Sigmoid colon (tissue), 6 donors: ENCODE measurements at regions not wholly inside any gene's neighbourhood (a gene's known extent, or its start where the extent isn't known, plus 50 kb on each side); places are given as distances from the start of the nearest gene placed in this dataset.
A peak's percentile ranks its signal among the peaks of the same experiment; 100 is the strongest.

Source experiments
- DNase-seq: peaks from one replicate; pipeline ENCODE4 v3.0.0-alpha.2; 2019
- H3K27ac ChIP-seq, 4 donors: fragments of 200-600 bp; sonication (generic); one replicate each; pipeline ENCODE4 v1.5.1; 2016 to 2019; ENCODE audit warnings: mild to moderate bottlenecking in 1 of 4
- H3K27me3 ChIP-seq, 3 donors: fragments of 200-600 bp; sonication (generic); one replicate each; pipeline ENCODE4 v1.5.1; 2019; ENCODE audit warnings: mild to moderate bottlenecking in 1 of 3
- H3K36me3 ChIP-seq, 4 donors: fragments of 200-600 bp; sonication (generic); one replicate each; pipeline ENCODE4 v1.5.1; 2016 to 2019
- H3K4me1 ChIP-seq, 4 donors: fragments of 200-600 bp; sonication (generic); one replicate each; pipeline ENCODE4 v1.5.1; 2017 to 2019
- H3K4me3 ChIP-seq, 4 donors: fragments of 200-600 bp; sonication (generic); one replicate each; pipeline ENCODE4 v1.5.1; 2017 to 2019; ENCODE audit warnings: mild to moderate bottlenecking in 2 of 4, moderate library complexity in 1 of 4
- H3K9me3 ChIP-seq, 4 donors: fragments of 200-600 bp in 3 of 4; sonication (generic) in 3 of 4; one replicate each; pipeline versions ENCODE4 v1.5.1 to v1.6.1; 2013 to 2019
- EP300 ChIP-seq, 4 donors: sonication (generic); formaldehyde crosslinking; IDR thresholded peaks; one replicate each; pipeline ENCODE4 v1.6.1; 2017; ENCODE audit warnings: antibody characterized with exemption in 4 of 4
- POLR2A ChIP-seq, 2 donors: fragments of 450-650 bp; IDR thresholded peaks; one replicate each; pipeline ENCODE4 v1.6.1; 2016; ENCODE audit warnings: antibody characterized with exemption in 2 of 2, mild to moderate bottlenecking in 2 of 2, moderate library complexity in 2 of 2
- POLR2AphosphoS5 ChIP-seq, 4 donors: sonication (generic); formaldehyde crosslinking; IDR thresholded peaks; one replicate each; pipeline ENCODE4 v1.6.1; 2017; ENCODE audit warnings: antibody characterized with exemption in 4 of 4
- WGBS, 2 donors: extraction: QIAGEN DNeasy Blood & Tissue Kit; methylation state at CpG; one replicate each; pipeline ENCODE4 v1.1.7; 2013; 5-methylcytosine and 5-hydroxymethylcytosine counted together
- intact Hi-C: fragments of 100-400 bp; cut with DNase I; formaldehyde crosslinking; loops from one replicate; pipeline ENCODE4 v1.15.1; 2023
- TF ChIP-seq, protein P1 (sequence below), 4 experiments: fragments of 450-650 bp in 3 of 4; fragments of 200-600 bp in 1 of 4; IDR thresholded peaks; one replicate each; pipeline ENCODE4 v1.5.1; 2016 to 2019; ENCODE audit warnings: antibody characterized with exemption in 4 of 4, mild to moderate bottlenecking in 3 of 4, moderate library complexity in 2 of 4
- donor health status: healthy with polysubstance abuse.
- donor health status: healthy.

- H3K4me1 ChIP-seq = peaks cover 0 to 73% (median 59%) of the 10 kb centered on the region in 4 donors
- intact Hi-C loops = loop anchor here (5.0 to 10.0 kb wide), 5 partner anchors 171 to 714 kb away; partner anchors contain the start of gene DUSP10
- no peaks in the 10 kb centered on the region for H3K9me3 ChIP-seq
- DNase-seq = no peak
- no peaks in the 10 kb centered on the region for H3K36me3 ChIP-seq
- no peak overlapping the region for H3K4me3 ChIP-seq
- TF ChIP-seq POLR2A (IDR thresholded peaks at IDR 0.05) (no peak), POLR2AphosphoS5 (IDR thresholded peaks at IDR 0.05) (peak; percentile 3 to 43 (median 18))
- H3K27me3 ChIP-seq = no peaks in the 10 kb centered on the region
- 72 to 78% methylated on average over 3 of the region's 3 CpGs for WGBS, 2 donors
- peak overlapping the region in 3 of 4 donors; percentile 59 to 78 (median 74) for H3K27ac ChIP-seq
Measured at GRCh38 chr1:221030990-221031389, 151.7 kb downstream of the HLX start.

DNA sequence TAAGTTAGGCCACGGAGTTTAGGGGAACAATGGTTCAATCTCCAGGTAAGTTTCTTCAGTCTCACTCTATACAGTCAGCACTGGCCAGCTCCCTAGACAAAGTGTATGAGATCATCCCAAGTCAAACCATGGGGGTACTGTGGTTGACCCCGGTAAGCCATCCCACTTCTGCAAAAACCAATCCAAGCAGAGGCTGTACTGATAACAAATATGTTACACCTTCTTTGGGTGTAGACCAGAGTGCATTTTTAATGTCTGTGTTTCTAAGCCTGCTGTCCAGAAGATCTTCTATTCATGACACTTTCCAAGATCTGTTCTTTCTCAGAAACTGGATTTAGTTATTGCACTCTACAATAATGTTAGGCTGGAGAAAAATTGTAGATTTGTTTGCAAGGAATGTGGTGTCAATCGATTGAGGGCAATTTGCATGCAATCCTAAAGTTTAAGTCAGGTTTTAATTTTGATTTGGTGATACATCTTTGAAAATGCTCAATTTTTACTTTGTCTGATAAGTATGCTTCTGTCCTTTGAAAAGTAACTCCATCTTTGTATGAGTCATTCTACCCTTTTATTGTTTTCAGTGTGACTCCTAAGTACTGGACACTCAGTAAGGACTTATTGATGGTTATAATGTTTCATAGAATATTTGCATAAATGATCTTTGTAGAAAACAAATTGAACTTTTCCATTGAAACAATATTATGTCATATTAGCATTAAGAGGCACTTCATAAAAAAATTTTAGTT lies 152.4 kb downstream of the HLX start:
- intact Hi-C loops = loop anchor here (2.0 to 10.0 kb wide), 6 partner anchors 145 to 713 kb away; partner anchors contain the start of gene DUSP10

GRCh38 chr1:221032204-221032585 lies 153.0 kb downstream of the HLX start:
- no peaks in the 10 kb centered on the region for H3K9me3 ChIP-seq
- DNase-seq = no peak
- no peak overlapping the region for H3K4me3 ChIP-seq
- TF ChIP-seq EP300 (IDR thresholded peaks at IDR 0.05) = no peak
- TF ChIP-seq POLR2A (IDR thresholded peaks at IDR 0.05) = no peak
- no peak for TF ChIP-seq POLR2AphosphoS5 (IDR thresholded peaks at IDR 0.05)
- TF ChIP-seq, protein P1, sequence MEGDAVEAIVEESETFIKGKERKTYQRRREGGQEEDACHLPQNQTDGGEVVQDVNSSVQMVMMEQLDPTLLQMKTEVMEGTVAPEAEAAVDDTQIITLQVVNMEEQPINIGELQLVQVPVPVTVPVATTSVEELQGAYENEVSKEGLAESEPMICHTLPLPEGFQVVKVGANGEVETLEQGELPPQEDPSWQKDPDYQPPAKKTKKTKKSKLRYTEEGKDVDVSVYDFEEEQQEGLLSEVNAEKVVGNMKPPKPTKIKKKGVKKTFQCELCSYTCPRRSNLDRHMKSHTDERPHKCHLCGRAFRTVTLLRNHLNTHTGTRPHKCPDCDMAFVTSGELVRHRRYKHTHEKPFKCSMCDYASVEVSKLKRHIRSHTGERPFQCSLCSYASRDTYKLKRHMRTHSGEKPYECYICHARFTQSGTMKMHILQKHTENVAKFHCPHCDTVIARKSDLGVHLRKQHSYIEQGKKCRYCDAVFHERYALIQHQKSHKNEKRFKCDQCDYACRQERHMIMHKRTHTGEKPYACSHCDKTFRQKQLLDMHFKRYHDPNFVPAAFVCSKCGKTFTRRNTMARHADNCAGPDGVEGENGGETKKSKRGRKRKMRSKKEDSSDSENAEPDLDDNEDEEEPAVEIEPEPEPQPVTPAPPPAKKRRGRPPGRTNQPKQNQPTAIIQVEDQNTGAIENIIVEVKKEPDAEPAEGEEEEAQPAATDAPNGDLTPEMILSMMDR (IDR thresholded peaks at IDR 0.05) = no peak
- intact Hi-C loops = loop anchor here (2.0 to 10.0 kb wide), 6 partner anchors 145 to 713 kb away; partner anchors contain the start of gene DUSP10
- H3K27ac ChIP-seq = peak overlapping the region in 3 of 4 donors; percentile 59 to 78 (median 74)
- H3K36me3 ChIP-seq = no peaks in the 10 kb centered on the region
- H3K4me1 ChIP-seq = peaks cover 0 to 71% (median 57%) of the 10 kb centered on the region in 4 donors
- no peaks in the 10 kb centered on the region for H3K27me3 ChIP-seq

More for the DNA sequence above, 152.4 kb downstream of the HLX start:
- H3K36me3 ChIP-seq = no peaks in the 10 kb centered on the region
- no peak for DNase-seq
- no peak overlapping the region for H3K4me3 ChIP-seq
- H3K4me1 ChIP-seq = peaks cover 0 to 71% (median 57%) of the 10 kb centered on the region in 4 donors
- 82 to 88% methylated on average over 3 of the region's 3 CpGs for WGBS, 2 donors
- H3K27me3 ChIP-seq = no peaks in the 10 kb centered on the region
- peak; percentile 26 to 69 (median 46) for TF ChIP-seq POLR2AphosphoS5 (IDR thresholded peaks at IDR 0.05)
- peak in 1 of 4 donors; percentile 2 for TF ChIP-seq EP300 (IDR thresholded peaks at IDR 0.05)
- TF ChIP-seq, protein P1 (IDR thresholded peaks at IDR 0.05) = no peak
- no peaks in the 10 kb centered on the region for H3K9me3 ChIP-seq
- H3K27ac ChIP-seq = peak overlapping the region in 3 of 4 donors; percentile 59 to 78 (median 74)

GRCh38 chr1:221032637-221033280 lies 153.5 kb downstream of the HLX start:
- no peak for DNase-seq
- H3K4me1 ChIP-seq = peaks cover 0 to 71% (median 57%) of the 10 kb centered on the region in 4 donors

More at GRCh38 chr1:221032637-221033280, 153.5 kb downstream of the HLX start:
- no peaks in the 10 kb centered on the region for H3K27me3 ChIP-seq
- 32 to 35% methylated on average over 2 of the region's 2 CpGs for WGBS, 2 donors
- H3K36me3 ChIP-seq = no peaks in the 10 kb centered on the region
- peak overlapping the region; percentile 45 to 78 (median 66) for H3K27ac ChIP-seq
- H3K4me3 ChIP-seq = no peak overlapping the region
- no peaks in the 10 kb centered on the region for H3K9me3 ChIP-seq
- intact Hi-C loops = loop anchor here (2.0 to 10.0 kb wide), 6 partner anchors 146 to 712 kb away; partner anchors contain the start of gene DUSP10
- TF ChIP-seq POLR2A (IDR thresholded peaks at IDR 0.05) (no peak), POLR2AphosphoS5 (IDR thresholded peaks at IDR 0.05) (peak; percentile 47 to 84 (median 64)), EP300 (IDR thresholded peaks at IDR 0.05) (peak in 1 of 4 donors; percentile 6)
- TF ChIP-seq, protein P1 (IDR thresholded peaks at IDR 0.05) = peak in 1 of 4 experiments; percentile 25
